ENCODE measurements at regions not wholly inside any gene's neighbourhood (a gene's known extent, or its start where the extent isn't known, plus 50 kb on each side); places are given as distances from the start of the nearest gene placed in this dataset.
"Not testable (repeated sequence)": the region's sequence is repeated elsewhere in the genome, so short reads cannot be mapped to it uniquely, and the experiment has no call there.

GRCh38 chr2:82938321-82938845 lies 1520.7 kb downstream of the SUCLG1 start:
- DNase-seq (ENCODE audit: low read depth in 4 of 4, low spot score in 3 of 4) = not testable (repeated sequence)

- no peak for DNase-seq (ENCODE audit: low read depth in 4 of 4, low spot score in 3 of 4)
Observed at GRCh38 chr2:82913566-82913965, 1545.5 kb downstream of the SUCLG1 start.

GRCh38 chr2:82896117-82896516 lies 1563.0 kb downstream of the SUCLG1 start:
- DNase-seq (ENCODE audit: low read depth in 4 of 4, low spot score in 3 of 4) = no peak

GRCh38 chr2:82893190-82893589 lies 1565.9 kb downstream of the SUCLG1 start:
- DNase-seq (ENCODE audit: low read depth in 4 of 4, low spot score in 3 of 4) = no peak

GRCh38 chr2:82879803-82880202 lies 1579.3 kb downstream of the SUCLG1 start:
- DNase-seq (ENCODE audit: low read depth in 4 of 4, low spot score in 3 of 4) = no peak

- no peak for DNase-seq (ENCODE audit: low read depth in 4 of 4, low spot score in 3 of 4)
Observed at GRCh38 chr2:82875858-82876257, 1583.2 kb downstream of the SUCLG1 start.

GRCh38 chr2:82857967-82858366 lies 1601.1 kb downstream of the SUCLG1 start:
- DNase-seq (ENCODE audit: low read depth in 4 of 4, low spot score in 3 of 4) = no peak

GRCh38 chr2:82853299-82853698 lies 1605.8 kb downstream of the SUCLG1 start:
- DNase-seq (ENCODE audit: low read depth in 4 of 4, low spot score in 3 of 4) = no peak

GRCh38 chr2:82852787-82853186 lies 1606.3 kb downstream of the SUCLG1 start:
- DNase-seq (ENCODE audit: low read depth in 4 of 4, low spot score in 3 of 4) = no peak

GRCh38 chr2:82848285-82848684 lies 1610.8 kb downstream of the SUCLG1 start:
- no peak for DNase-seq (ENCODE audit: low read depth in 4 of 4, low spot score in 3 of 4)

- no peak for DNase-seq (ENCODE audit: low read depth in 4 of 4, low spot score in 3 of 4)
Observed at GRCh38 chr2:82839036-82839435, 1620.0 kb downstream of the SUCLG1 start.

GRCh38 chr2:82837588-82838304 lies 1621.3 kb downstream of the SUCLG1 start:
- no peak for DNase-seq (ENCODE audit: low read depth in 4 of 4, low spot score in 3 of 4)

- no peak for DNase-seq (ENCODE audit: low read depth in 4 of 4, low spot score in 3 of 4)
Observed at GRCh38 chr2:82834893-82835292, 1624.2 kb downstream of the SUCLG1 start.

- no peak for DNase-seq (ENCODE audit: low read depth in 4 of 4, low spot score in 3 of 4)
Observed at GRCh38 chr2:82827426-82827825, 1631.7 kb downstream of the SUCLG1 start.

- DNase-seq (ENCODE audit: low read depth in 4 of 4, low spot score in 3 of 4) = no peak
Observed at GRCh38 chr2:82826437-82826836, 1632.6 kb downstream of the SUCLG1 start.

GRCh38 chr2:82825410-82826090 lies 1633.5 kb downstream of the SUCLG1 start:
- no peak for DNase-seq (ENCODE audit: low read depth in 4 of 4, low spot score in 3 of 4)

GRCh38 chr2:82823892-82824291 lies 1635.2 kb downstream of the SUCLG1 start:
- no peak for DNase-seq (ENCODE audit: low read depth in 4 of 4, low spot score in 3 of 4)

GRCh38 chr2:82819951-82820350 lies 1639.1 kb downstream of the SUCLG1 start:
- DNase-seq (ENCODE audit: low read depth in 4 of 4, low spot score in 3 of 4) = no peak

GRCh38 chr2:82814146-82814545 lies 1644.9 kb downstream of the SUCLG1 start:
- no peak for DNase-seq (ENCODE audit: low read depth in 4 of 4, low spot score in 3 of 4)

- no peak for DNase-seq (ENCODE audit: low read depth in 4 of 4, low spot score in 3 of 4)
Observed at GRCh38 chr2:82811946-82812345, 1647.1 kb downstream of the SUCLG1 start.

GRCh38 chr2:82803307-82803706 lies 1655.8 kb downstream of the SUCLG1 start:
- no peak for DNase-seq (ENCODE audit: low read depth in 4 of 4, low spot score in 3 of 4)

- DNase-seq (ENCODE audit: low read depth in 4 of 4, low spot score in 3 of 4) = no peak
Observed at GRCh38 chr2:82797469-82797868, 1661.6 kb downstream of the SUCLG1 start.

Data from left renal pelvis (tissue), 4 donors.